ENCODE measurements at regions not wholly inside any gene's neighbourhood (a gene's known extent, or its start where the extent isn't known, plus 50 kb on each side); places are given as distances from the start of the nearest gene placed in this dataset.

DNA sequence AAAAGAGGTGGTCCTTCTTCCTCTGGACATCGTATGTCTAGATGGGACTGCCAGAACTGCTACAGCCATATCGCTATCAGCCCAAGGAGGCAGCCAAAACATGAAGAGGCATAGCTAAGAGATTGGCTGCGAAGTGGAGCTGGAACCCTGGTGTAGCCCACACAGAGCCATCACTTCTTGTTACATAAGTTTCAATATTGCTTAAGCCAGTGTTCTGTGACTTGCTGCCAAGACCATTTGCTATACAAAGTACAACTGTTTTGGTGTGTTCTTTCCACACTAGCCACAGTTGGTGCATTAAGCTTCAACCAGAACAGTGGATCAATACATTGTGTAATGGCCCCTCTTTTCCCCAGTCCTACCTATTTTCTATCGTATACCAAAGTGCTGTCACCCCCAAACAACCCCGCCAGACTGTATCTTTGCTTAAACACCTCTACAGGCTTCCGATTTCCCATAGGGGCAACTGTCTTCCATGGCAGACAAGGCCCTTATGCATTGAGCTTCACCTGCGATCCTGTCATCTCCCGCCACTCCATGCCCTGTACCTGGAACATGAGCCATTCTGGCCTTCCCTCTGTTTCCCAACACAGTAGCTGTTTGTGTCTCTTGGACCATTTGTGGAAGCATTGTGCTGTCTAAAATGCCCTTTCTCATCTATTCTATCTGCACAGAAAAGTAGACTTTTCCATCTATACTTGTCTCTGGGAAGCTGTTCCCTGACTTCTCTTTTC lies 241.8 kb downstream of the TTLL7 start:
- no peak overlapping the region for H3K4me3 ChIP-seq (ENCODE audit: low read length)
- DNase-seq (ENCODE audit: low read depth) = no peak
- TF ChIP-seq, protein P1, sequence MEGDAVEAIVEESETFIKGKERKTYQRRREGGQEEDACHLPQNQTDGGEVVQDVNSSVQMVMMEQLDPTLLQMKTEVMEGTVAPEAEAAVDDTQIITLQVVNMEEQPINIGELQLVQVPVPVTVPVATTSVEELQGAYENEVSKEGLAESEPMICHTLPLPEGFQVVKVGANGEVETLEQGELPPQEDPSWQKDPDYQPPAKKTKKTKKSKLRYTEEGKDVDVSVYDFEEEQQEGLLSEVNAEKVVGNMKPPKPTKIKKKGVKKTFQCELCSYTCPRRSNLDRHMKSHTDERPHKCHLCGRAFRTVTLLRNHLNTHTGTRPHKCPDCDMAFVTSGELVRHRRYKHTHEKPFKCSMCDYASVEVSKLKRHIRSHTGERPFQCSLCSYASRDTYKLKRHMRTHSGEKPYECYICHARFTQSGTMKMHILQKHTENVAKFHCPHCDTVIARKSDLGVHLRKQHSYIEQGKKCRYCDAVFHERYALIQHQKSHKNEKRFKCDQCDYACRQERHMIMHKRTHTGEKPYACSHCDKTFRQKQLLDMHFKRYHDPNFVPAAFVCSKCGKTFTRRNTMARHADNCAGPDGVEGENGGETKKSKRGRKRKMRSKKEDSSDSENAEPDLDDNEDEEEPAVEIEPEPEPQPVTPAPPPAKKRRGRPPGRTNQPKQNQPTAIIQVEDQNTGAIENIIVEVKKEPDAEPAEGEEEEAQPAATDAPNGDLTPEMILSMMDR (conservative IDR thresholded peaks at IDR 0.05; ENCODE audit: low read depth, low read length) = no peak

DNA sequence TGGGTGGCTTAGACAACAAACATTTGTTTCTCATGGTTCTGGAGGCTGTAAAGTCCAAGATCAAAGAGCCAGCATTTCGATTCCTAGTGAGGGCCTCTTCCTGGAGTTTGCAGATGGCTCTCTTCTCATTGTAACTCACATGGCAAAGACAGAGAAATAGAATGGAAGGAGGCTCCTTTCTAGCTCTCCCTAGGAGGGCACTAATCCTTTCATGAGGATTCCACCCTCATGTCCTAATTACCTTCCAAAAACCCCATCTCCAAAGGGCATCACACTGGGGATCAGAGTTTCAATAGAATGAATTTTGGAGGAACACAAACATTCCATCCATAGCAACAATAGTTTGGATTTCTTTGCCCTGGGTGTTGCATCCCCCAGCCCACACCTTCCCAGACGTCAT lies 247.3 kb downstream of the TTLL7 start:
- TF ChIP-seq, protein P1 (conservative IDR thresholded peaks at IDR 0.05; ENCODE audit: low read depth, low read length) = no peak
- no peak overlapping the region for H3K4me3 ChIP-seq (ENCODE audit: low read length)
- DNase-seq (ENCODE audit: low read depth) = no peak

DNA sequence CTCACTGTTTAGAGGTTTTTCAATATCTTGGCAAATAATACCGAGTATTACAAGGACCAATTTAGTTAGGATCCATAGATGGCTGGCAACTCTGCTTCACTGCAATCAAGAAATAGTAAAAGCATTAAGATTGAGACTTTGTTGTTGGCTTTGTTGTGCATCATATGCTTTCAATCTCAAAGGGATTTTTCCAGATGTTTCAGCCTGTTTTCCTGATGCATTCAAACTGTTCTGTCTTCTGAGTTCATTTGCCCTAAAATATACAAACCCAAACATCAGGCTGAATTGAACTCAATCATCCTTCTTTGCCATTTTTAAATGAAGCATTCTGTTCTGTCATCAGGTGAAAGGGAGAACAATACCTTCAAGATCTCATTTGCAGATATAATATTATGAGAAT lies 248.7 kb downstream of the TTLL7 start:
- TF ChIP-seq, protein P1 (conservative IDR thresholded peaks at IDR 0.05; ENCODE audit: low read depth, low read length) = no peak
- no peak for DNase-seq (ENCODE audit: low read depth)
- no peak overlapping the region for H3K4me3 ChIP-seq (ENCODE audit: low read length)

DNA sequence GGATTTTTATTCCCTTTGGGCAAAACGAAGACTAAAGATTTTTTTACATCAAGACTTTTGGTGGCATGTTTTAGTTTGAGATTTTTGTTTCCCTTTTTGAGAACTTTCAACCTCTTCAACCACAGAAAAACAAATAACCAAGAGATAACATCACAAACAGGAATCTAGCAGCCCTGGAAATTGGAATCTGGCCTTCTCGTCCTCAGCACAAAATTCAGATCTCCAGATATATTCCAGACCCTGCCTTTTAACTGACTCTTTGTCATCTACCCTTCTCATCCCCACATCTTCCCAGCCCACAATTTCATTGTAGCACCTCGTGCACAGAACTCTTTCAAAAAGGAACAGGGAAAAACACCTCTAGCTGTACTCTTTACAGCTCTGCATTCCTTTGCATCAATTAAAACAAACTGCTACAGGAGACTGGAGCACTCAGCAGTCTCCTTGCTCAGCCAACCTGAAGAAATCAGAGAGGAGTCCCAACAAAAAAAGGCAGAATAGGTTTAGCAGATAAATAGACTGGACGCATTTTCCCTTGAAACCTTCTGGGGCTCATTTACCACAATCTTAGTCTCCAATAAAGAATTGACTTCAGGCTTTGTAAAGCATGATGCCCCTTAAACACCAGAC lies 251.0 kb downstream of the TTLL7 start:
- DNase-seq (ENCODE audit: low read depth) = no peak
- H3K4me3 ChIP-seq (ENCODE audit: low read length) = no peak overlapping the region
- TF ChIP-seq, protein P1 (conservative IDR thresholded peaks at IDR 0.05; ENCODE audit: low read depth, low read length) = no peak

DNA sequence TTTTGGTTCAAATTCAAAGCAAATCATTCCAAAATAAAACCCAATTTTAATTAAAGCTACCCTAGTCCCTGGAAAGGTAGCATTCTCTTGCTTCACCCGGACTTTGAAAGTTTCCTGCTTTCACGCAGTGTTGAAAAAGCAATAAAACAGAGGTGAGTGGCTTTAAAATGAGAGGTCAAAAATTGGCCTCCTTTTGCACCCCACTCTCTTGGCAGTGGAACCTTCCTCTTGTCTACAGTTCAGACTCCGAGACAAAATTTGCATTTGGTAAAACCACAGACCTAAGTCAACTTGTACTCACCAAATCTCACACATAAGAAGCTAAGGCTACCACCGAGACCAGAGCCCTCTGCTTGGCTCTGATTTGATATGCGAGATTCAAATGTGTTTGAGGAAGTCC lies 252.7 kb downstream of the TTLL7 start:
- TF ChIP-seq, protein P1 (conservative IDR thresholded peaks at IDR 0.05; ENCODE audit: low read depth, low read length) = no peak

DNA sequence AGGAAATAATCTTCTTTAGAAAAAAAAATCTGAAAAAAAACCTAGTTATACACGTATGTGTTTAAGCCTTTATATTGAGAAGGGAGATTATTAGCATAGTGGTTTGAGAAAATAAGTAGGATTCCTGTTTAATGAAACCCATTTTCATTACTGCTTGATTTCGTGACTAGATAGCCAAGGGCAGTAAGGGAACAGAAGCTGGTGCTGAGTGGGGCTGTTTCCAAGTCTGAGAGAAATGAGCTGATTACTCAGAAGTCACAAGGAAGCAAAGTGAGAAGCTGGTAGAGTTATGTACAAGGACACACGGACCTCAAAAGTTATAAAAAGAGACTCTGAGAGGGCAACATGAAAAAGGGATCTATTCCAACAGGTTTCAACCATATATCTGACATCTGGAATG lies 256.5 kb downstream of the TTLL7 start:
- H3K4me3 ChIP-seq (ENCODE audit: low read length) = no peak overlapping the region
- DNase-seq (ENCODE audit: low read depth) = peak; percentile 11
- TF ChIP-seq, protein P1 (conservative IDR thresholded peaks at IDR 0.05; ENCODE audit: low read depth, low read length) = no peak

More for the DNA sequence above, 252.7 kb downstream of the TTLL7 start:
- H3K4me3 ChIP-seq (ENCODE audit: low read length) = no peak overlapping the region
- DNase-seq (ENCODE audit: low read depth) = no peak

DNA sequence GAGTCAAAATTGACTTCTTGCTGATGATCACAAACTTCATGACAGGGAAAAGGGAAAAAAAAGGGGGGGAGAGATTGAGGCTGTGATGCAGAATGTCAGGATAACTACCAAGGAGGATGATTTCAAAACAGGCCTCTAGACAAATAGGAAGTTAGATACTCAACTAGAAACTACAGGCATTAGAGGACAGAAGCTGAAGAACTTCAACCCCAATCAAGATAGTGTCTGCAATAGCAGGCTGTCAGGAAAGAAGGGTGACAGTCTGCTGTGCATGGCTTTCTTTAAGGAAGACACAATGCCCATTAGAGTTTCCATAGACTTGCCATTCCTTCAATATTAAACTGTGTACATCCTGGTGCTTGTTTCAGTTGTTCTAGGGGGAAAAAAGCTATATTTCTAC lies 257.2 kb downstream of the TTLL7 start:
- H3K4me3 ChIP-seq (ENCODE audit: low read length) = no peak overlapping the region
- TF ChIP-seq, protein P1 (conservative IDR thresholded peaks at IDR 0.05; ENCODE audit: low read depth, low read length) = no peak
- no peak for DNase-seq (ENCODE audit: low read depth)

All from retinal pigment epithelial cell (primary cell).